Neural progenitor cell (in vitro differentiated cells): ENCODE measurements at regions not wholly inside any gene's neighbourhood (a gene's known extent, or its start where the extent isn't known, plus 50 kb on each side); places are given as distances from the start of the nearest gene placed in this dataset.
"Not testable (repeated sequence)": the region's sequence is repeated elsewhere in the genome, so short reads cannot be mapped to it uniquely, and the experiment has no call there.

Experiments
- CTCF ChIP-seq: fragments of 200-600 bp; sonication (generic); IDR thresholded peaks from 2 replicates; pipeline ENCODE4 v1.5.1; 2017; ENCODE audit warnings: antibody characterized with exemption, mild to moderate bottlenecking
- EZH2 ChIP-seq: fragments of 200-600 bp; sonication (generic); IDR thresholded peaks from 2 replicates; pipeline ENCODE4 v1.6.1; 2017; ENCODE audit warnings: antibody characterized with exemption, mild to moderate bottlenecking, moderate library complexity
- EZH2phosphoT487 ChIP-seq: fragments of 200-600 bp; sonication (generic); IDR thresholded peaks from 2 replicates; pipeline ENCODE4 v1.6.1; 2017; ENCODE audit warnings: antibody characterized with exemption

- not testable (repeated sequence) for TF ChIP-seq EZH2, CTCF, EZH2phosphoT487
Observed at GRCh38 chr1:100602028-100602427, 64.1 kb downstream of the GPR88 start.
